OCI-LY1 (cell line): ENCODE measurements at regions not wholly inside any gene's neighbourhood (a gene's known extent, or its start where the extent isn't known, plus 50 kb on each side); places are given as distances from the start of the nearest gene placed in this dataset.

Experiments used
- H2AFZ ChIP-seq: fragments of 200-600 bp; sonication (generic), shearing (Covaris generic); 2 replicates; pipeline ENCODE4 v1.6.0; 2014; ENCODE audit warnings: antibody characterized with exemption, mild to moderate bottlenecking, low read length
- H3F3A ChIP-seq: fragments of 200-600 bp; sonication (generic), shearing (Covaris generic); 2 replicates; pipeline ENCODE4 v1.6.0; 2014; ENCODE audit warnings: mild to moderate bottlenecking, antibody characterized with exemption, low read length, moderate library complexity; ENCODE audit not compliant: insufficient read depth
- H3K27ac ChIP-seq: fragments of 200-600 bp; sonication (generic); 2 replicates; pipeline ENCODE4 v1.5.1; 2014; ENCODE audit warnings: low read length, mixed run types, mild to moderate bottlenecking, low read depth; ENCODE audit not compliant: poor library complexity, severe bottlenecking
- H3K27me3 ChIP-seq: fragments of 200-600 bp; sonication (generic); 2 replicates; pipeline ENCODE4 v1.6.0; 2014; ENCODE audit warnings: antibody characterized with exemption, mild to moderate bottlenecking, low read length, moderate library complexity; ENCODE audit not compliant: insufficient read depth
- H3K36me3 ChIP-seq: fragments of 200-600 bp; sonication (generic); 2 replicates; pipeline ENCODE4 v1.6.1; 2014; ENCODE audit warnings: mild to moderate bottlenecking, antibody characterized with exemption, low read length, moderate library complexity, mixed read lengths; ENCODE audit not compliant: insufficient read depth
- H3K4me1 ChIP-seq: fragments of 200-600 bp; sonication (generic); 2 replicates; pipeline ENCODE4 v1.5.1; 2014; ENCODE audit warnings: mild to moderate bottlenecking, low read length, moderate library complexity; ENCODE audit not compliant: insufficient read depth, severe bottlenecking
- H3K4me2 ChIP-seq: fragments of 200-600 bp; sonication (generic), shearing (Covaris generic); 2 replicates; pipeline ENCODE4 v1.6.1; 2014; ENCODE audit warnings: low read length
- H3K4me3 ChIP-seq: fragments of 200-600 bp; sonication (generic); 2 replicates; pipeline ENCODE4 v1.5.1; 2014; ENCODE audit warnings: low read length, low read depth, mild to moderate bottlenecking, mixed read lengths; ENCODE audit not compliant: poor library complexity, severe bottlenecking
- H3K79me2 ChIP-seq: fragments of 200-600 bp; shearing (Covaris generic); 2 replicates; pipeline ENCODE4 v1.6.1; 2016; ENCODE audit warnings: mixed run types, low read length, mixed read lengths; ENCODE audit not compliant: insufficient read depth
- H3K9ac ChIP-seq: fragments of 200-600 bp; sonication (generic), shearing (Covaris generic); 2 replicates; pipeline ENCODE4 v1.6.1; 2014; ENCODE audit warnings: mild to moderate bottlenecking, low read length, mixed read lengths
- H3K9me2 ChIP-seq: fragments of 200-600 bp; sonication (generic), shearing (Covaris generic); 2 replicates; pipeline ENCODE4 v1.6.1; 2014; ENCODE audit warnings: low read depth, mild to moderate bottlenecking, low read length, mixed read lengths
- H3K9me3 ChIP-seq: fragments of 200-600 bp; shearing (Covaris generic); 2 replicates; pipeline ENCODE4 v1.6.1; 2014; ENCODE audit warnings: low read length, mixed read lengths
- H4K20me1 ChIP-seq: fragments of 200-600 bp; sonication (generic), shearing (Covaris generic); 2 replicates; pipeline ENCODE4 v1.6.0; 2016; ENCODE audit warnings: mild to moderate bottlenecking, low read length; ENCODE audit not compliant: insufficient read depth
- CTCF ChIP-seq: fragments of 200-600 bp; sonication (generic), shearing (Covaris generic); IDR thresholded peaks from 2 replicates; pipeline ENCODE4 v1.5.1; 2017; ENCODE audit warnings: mild to moderate bottlenecking, antibody characterized with exemption, low read length, moderate library complexity, mixed read lengths
- EZH2 ChIP-seq: fragments of 200-600 bp; sonication (generic), shearing (Covaris generic); IDR thresholded peaks from 2 replicates; pipeline ENCODE4 v1.8.0; 2017; ENCODE audit warnings: borderline replicate concordance, mixed run types, mild to moderate bottlenecking, antibody characterized with exemption, low read length, moderate library complexity, mixed read lengths

GRCh38 chr21:38670861-38671260, 134.9 kb upstream of the ETS2 start:
- H3K9me2 ChIP-seq = no peaks in the 10 kb centered on the region
- no peaks in the 10 kb centered on the region for H3K27me3 ChIP-seq
- no peaks in the 10 kb centered on the region for H3K36me3 ChIP-seq
- H3K4me3 ChIP-seq = no peak overlapping the region
- no peaks in the 10 kb centered on the region for H3K9me3 ChIP-seq
- H3K79me2 ChIP-seq = no peaks in the 10 kb centered on the region
- no peak overlapping the region for H3K27ac ChIP-seq
- no peak overlapping the region for H3K4me2 ChIP-seq
- H2AFZ ChIP-seq = no peak overlapping the region
- no peak overlapping the region for H3K9ac ChIP-seq
- H3K4me1 ChIP-seq = no peaks in the 10 kb centered on the region
- no peaks in the 10 kb centered on the region for H3F3A ChIP-seq
- no peaks in the 10 kb centered on the region for H4K20me1 ChIP-seq
- TF ChIP-seq CTCF = no peak
- no peak for TF ChIP-seq EZH2

- H3K27me3 ChIP-seq = no peaks in the 10 kb centered on the region
These were observed 134.0 kb upstream of the ETS2 start for GRCh38 chr21:38671773-38672172.

GRCh38 chr21:38675182-38675824, 130.4 kb upstream of the ETS2 start:
- Histone ChIP-seq H3K4me1 (no peaks in the 10 kb centered on the region), H3K4me2 (no peak overlapping the region), H3K4me3 (no peak overlapping the region), H3K36me3 (no peaks in the 10 kb centered on the region), H3K79me2 (no peaks in the 10 kb centered on the region), H2AFZ (no peak overlapping the region), H3K9ac (no peak overlapping the region), H3K9me2 (no peaks in the 10 kb centered on the region), H3K27me3 (no peaks in the 10 kb centered on the region), H3K27ac (no peak overlapping the region), H3F3A (no peaks in the 10 kb centered on the region), H4K20me1 (no peaks in the 10 kb centered on the region), H3K9me3 (no peaks in the 10 kb centered on the region)
- no peak for TF ChIP-seq EZH2
- no peak for TF ChIP-seq CTCF

More at GRCh38 chr21:38671773-38672172, 134.0 kb upstream of the ETS2 start:
- no peaks in the 10 kb centered on the region for H3F3A ChIP-seq
- H3K4me3 ChIP-seq = no peak overlapping the region
- no peaks in the 10 kb centered on the region for H3K9me2 ChIP-seq
- H3K4me1 ChIP-seq = no peaks in the 10 kb centered on the region
- no peaks in the 10 kb centered on the region for H3K9me3 ChIP-seq
- no peaks in the 10 kb centered on the region for H3K79me2 ChIP-seq
- no peak overlapping the region for H2AFZ ChIP-seq
- no peak overlapping the region for H3K4me2 ChIP-seq
- H4K20me1 ChIP-seq = no peaks in the 10 kb centered on the region
- no peak for TF ChIP-seq CTCF
- no peak for TF ChIP-seq EZH2
- no peak overlapping the region for H3K9ac ChIP-seq
- no peak overlapping the region for H3K27ac ChIP-seq
- H3K36me3 ChIP-seq = no peaks in the 10 kb centered on the region
